ENCODE measurements at regions not wholly inside any gene's neighbourhood (a gene's known extent, or its start where the extent isn't known, plus 50 kb on each side); places are given as distances from the start of the nearest gene placed in this dataset.
"Not testable (repeated sequence)": the region's sequence is repeated elsewhere in the genome, so short reads cannot be mapped to it uniquely, and the experiment has no call there.

DNA sequence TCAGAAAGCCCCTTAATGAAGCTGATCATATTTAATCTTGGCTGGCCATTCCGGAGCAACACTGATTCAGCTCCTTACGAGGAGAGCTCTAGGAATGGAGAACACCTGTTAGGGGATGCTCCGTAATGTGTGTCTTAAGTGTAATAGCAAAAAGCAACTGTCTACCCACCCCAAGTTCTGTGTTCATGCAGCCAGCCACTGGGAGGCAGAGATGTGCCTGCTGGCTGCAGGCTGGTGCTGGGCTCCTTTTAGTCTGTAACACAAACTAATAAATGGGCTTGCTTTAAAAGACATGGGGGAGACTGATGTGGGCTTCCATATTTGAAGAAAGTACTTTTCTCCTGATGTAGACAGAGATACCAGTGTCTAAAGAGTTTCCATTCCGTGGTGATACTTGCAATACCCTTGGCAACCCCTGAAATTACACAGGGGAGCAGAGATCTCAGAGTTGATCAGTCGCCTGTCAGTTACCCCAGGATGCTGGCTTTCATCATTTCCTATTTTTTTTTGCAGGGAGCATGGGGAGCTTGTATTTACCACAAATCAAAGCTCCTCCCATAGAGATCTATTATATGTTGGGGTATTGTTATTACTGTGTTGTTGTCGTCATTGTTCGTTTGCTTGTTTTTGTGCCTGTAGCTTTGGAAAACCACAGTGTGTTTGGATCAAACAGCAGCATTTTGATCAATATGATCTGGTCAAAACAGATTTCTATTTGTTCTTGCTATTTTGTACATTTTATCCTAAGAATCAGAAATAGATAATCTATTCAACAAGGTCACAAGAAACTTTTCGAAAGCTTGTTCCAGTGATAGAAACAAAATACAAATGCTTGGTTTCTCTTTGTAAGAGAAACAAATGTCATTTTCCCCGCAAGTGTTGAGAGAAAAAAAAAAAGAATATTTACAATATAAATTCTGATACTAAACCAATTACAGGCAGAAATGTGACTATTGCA, 65.8 kb downstream of the MTX3 start:
- DNase-seq, result peak; percentile 19

- no peak for DNase-seq
Observed at GRCh38 chr5:79923431-79923830, 67.6 kb downstream of the MTX3 start.

GRCh38 chr5:79922626-79923025, 68.4 kb downstream of the MTX3 start:
- no peak for DNase-seq

GRCh38 chr5:79907452-79907851, 83.6 kb downstream of the MTX3 start:
- not testable (repeated sequence) for DNase-seq

DNA sequence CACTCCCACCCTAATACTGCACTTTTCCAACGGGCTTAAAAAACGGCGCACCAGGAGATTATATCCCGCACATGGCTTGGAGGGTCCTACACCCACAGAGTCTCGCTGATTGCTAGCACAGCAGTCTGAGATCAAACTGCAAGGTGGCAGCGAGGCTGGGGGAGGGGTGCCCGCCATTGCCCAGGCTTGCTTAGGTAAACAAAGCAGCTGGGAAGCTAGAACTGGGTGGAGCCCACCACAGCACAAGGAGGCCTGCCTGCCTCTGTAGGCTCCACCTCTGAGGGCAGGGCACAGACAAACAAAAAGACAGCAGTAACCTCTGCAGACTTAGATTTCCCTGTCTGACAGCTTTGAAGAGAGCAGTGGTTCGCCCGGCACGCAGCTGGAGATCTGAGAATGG, 88.5 kb downstream of the MTX3 start:
- not testable (repeated sequence) for DNase-seq

GRCh38 chr5:79901631-79902030, 89.4 kb downstream of the MTX3 start:
- no peak for DNase-seq

DNA sequence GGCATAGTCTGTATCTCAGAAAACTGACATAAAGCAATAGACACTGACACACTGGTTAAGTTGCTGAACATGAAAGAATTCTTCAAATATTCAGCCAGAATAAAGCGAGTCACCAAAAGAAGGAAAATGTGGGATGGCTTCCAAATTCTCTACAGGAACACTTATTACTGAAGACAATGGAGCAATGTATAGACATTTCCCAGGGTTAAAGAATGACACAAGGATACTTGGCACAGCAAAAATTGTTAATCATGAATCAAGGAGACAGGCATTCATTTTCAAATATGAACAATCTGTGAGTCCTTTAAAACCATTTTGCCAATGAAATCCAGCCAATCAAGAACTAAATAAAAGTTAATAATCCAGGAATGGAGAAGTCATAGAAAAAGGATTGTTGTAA, 92.5 kb downstream of the MTX3 start:
- DNase-seq, result no peak

GRCh38 chr5:79893976-79894375, 97.1 kb downstream of the MTX3 start:
- DNase-seq, result no peak

DNA sequence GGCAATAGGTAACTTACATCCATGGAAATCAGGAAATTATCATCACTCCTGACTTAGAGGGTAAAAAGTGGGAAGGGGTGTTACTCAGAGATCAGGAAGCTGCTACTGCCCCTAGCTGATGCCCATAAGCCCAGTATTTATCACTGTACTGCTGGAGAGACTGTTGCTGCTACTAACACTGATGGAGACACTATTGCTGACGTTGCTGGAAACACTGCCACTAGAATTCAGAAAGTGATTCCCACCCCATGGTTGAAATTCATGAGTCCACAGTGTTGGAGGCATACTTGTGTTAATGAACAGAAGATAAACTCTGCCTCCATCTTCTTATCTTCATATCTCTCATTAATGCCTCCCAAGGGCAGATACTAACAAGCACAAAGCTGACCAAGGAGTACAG, 97.6 kb downstream of the MTX3 start:
- DNase-seq, result no peak

- DNase-seq, result no peak
Observed at GRCh38 chr5:79890930-79891249, 100.2 kb downstream of the MTX3 start.

GRCh38 chr5:79890119-79890929, 100.7 kb downstream of the MTX3 start:
- no peak for DNase-seq

- no peak for DNase-seq
Observed at GRCh38 chr5:79888643-79889042, 102.4 kb downstream of the MTX3 start.

DNA sequence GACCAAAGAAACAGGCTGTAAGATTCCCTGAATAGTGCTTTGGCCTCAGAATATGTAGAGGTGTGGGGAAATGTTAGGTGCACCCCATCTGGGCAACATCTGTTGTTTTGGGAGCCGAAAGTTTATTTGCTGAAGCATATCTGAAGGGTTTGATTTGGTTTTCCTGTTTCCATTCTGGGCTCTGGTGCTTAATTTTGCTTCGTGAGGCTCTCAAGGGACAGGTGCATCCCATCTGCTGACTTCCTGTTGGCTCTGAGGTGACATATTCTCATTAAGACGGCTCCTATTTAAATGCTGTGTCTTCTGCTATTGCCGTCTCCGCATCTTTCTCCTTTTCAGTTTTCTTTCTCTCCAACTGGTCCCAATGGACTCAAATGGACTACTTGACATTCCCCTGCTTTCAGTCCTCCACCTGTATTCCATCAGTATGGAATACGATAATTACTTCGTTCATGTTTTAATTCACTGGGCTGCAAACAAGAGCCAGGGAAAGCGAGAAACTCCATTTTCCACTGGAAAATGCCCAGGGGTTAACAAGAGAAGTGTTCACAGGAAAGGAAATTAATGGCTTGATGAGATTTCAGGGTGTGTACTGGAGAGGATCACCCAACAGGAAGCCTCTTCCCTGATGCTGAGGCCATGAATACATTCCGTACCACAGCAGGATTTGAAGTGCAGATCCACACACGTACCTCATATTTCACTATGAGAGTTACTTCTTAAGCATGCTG, 104.0 kb downstream of the MTX3 start:
- DNase-seq, result no peak

DNA sequence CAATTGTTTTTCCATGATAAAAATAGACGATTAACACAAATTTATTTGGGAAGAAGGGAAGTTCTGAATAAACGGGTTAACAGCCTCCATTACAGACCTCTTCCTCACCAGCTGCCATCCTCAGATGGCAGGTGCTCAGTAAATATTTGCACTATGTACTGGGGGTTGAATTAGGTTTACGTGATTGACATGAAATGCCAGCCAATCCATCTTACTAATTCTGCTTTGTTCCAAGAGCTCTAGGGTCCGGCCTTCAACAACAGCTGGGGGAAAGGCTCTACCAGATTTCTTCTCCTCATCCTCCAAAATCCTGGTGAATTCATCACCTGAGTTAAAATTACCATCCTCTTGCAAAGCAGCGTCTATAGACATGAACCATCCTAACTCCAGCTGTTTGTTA, 104.6 kb downstream of the MTX3 start:
- DNase-seq, result no peak

GRCh38 chr5:79879880-79880279, 111.2 kb downstream of the MTX3 start:
- DNase-seq, result not testable (repeated sequence)

GRCh38 chr5:79878721-79879336, 112.2 kb downstream of the MTX3 start:
- DNase-seq, result peak; percentile 21

- DNase-seq, result no peak
Observed at GRCh38 chr5:79878136-79878679, 112.9 kb downstream of the MTX3 start.

- DNase-seq, result no peak
Observed at GRCh38 chr5:79876456-79876855, 114.6 kb downstream of the MTX3 start.

DNA sequence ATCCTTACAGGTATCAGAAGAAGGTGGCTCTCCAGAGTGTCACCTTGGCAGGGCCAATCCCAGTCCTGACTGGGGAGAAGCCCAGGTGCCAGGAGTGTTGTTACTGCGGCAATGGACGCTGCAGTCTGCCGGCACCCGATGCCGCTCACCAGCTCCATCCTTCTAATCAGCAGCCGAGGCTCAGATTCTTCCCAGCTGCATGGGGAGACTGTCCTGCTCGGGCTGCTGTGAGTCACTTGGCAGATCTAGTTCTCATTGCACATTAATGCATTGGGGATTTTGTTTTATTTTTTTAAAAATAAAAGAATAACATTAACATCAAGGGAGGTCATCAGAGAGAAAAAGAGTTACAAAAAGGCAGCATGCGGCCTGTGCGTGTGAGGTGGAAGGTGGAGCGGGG, 115.8 kb downstream of the MTX3 start:
- no peak for DNase-seq

DNA sequence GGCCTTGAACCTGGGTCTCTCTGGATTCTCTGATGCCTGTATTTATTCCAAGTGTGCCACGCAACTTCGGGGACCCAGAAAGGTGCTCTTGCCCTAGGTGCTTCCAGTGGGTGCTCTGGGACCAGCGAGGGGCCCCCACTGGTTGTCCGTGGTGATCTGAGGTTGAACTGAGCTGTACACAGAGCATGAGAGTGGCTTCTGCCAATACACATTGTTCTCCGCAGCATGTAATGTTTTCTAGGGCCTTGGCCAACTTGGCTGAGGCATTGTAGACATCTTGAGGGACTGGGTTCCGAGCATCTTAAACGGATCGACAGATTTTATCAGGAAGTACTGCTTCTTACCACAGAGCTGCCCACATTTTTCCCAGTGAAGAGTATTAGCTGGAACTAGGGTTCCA, 117.9 kb downstream of the MTX3 start:
- no peak for DNase-seq

DNA sequence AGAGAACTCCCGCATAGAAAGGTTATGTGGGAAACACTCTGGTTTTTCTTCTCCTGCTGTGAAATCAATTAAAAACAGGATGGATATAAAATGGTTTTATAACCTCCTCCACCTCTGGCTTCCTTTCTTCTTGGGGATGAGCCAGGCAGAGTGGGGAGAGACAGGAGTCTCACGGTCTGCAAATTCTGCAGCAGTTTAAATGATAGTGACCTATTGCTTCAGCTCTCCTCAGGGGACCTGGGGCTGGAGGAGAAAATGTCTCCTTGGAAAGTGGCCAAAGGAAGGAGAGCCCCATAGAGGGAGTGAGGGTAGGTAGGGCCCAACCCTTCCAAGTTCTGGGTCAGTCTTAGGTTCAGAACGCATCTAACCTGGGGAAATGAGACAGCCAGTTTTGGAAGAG, 118.8 kb downstream of the MTX3 start:
- no peak for DNase-seq

DNA sequence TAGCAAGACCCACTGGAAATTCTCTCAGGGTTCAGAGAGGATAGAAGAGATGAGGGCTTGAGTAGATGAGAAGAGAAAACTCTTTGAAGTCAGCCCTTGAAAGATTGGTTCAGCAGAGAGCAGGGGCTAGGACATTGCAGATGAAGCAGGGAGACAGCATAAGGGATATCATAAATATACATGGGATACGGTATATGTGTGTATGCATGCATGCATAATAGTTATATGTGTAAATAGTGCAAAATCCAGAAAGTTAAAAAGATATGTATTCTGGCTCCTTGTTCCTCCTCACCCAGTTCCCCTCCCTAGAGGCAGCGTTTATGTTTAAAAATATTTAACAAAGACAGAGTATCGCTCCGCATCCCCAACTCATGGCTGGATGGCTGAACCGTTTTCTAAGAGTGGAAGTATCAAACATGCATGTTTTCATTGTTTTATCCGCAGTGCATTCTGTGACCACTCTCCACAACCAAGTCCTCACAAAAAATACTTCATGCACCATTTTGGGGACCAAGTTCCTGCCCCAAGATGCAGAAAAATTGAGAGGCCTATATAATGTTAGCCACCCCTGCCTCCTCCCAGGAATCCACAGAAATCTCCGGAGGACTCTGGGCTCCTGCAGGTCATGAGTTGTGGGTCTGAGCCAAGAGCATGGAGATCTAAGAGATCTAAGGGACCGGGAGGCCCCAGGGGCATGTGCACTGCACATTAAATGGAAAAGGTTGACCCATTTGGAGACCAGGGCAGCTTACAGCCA, 119.5 kb downstream of the MTX3 start:
- no peak for DNase-seq

Measured in CD4-positive, alpha-beta T cell treated with Interleukin-17A for 4 hours (primary cell).